NT2/D1 (cell line): ENCODE measurements at regions not wholly inside any gene's neighbourhood (a gene's known extent, or its start where the extent isn't known, plus 50 kb on each side); places are given as distances from the start of the nearest gene placed in this dataset.

Experiments
- DNase-seq: peaks from one replicate; pipeline ENCODE4 v3.0.0-alpha.2; 2011; ENCODE audit warnings: low read depth, low spot score
- H3K27me3 ChIP-seq: 2 replicates; pipeline ENCODE4 v1.6.0; 2011; ENCODE audit warnings: mild to moderate bottlenecking; ENCODE audit not compliant: insufficient read length, insufficient read depth
- H3K36me3 ChIP-seq: 2 replicates; pipeline ENCODE4 v1.6.1; 2011; ENCODE audit warnings: mild to moderate bottlenecking, low read length, mixed read lengths; ENCODE audit not compliant: insufficient read depth, insufficient read length
- H3K4me1 ChIP-seq: 2 replicates; pipeline ENCODE4 v1.5.1; 2011; ENCODE audit not compliant: insufficient read depth, insufficient read length
- H3K4me3 ChIP-seq: 2 replicates; pipeline ENCODE4 v1.5.1; 2011; ENCODE audit warnings: low read depth; ENCODE audit not compliant: insufficient read length
- H3K9ac ChIP-seq: 2 replicates; pipeline ENCODE4 v1.6.0; 2011; ENCODE audit warnings: low read depth; ENCODE audit not compliant: insufficient read length
- H3K9me3 ChIP-seq: 2 replicates; pipeline ENCODE4 v1.5.1; 2011; ENCODE audit warnings: mild to moderate bottlenecking, low read length; ENCODE audit not compliant: insufficient read depth
- SUZ12 ChIP-seq: IDR thresholded peaks from 2 replicates; pipeline ENCODE4 v1.6.1; 2011; ENCODE audit not compliant: insufficient read length, insufficient read depth; ENCODE audit errors: extremely low read depth
- YY1 ChIP-seq: IDR thresholded peaks from 2 replicates; pipeline ENCODE4 v1.6.1; 2011; ENCODE audit not compliant: insufficient read length, insufficient read depth
- ZNF274 ChIP-seq: IDR thresholded peaks from 2 replicates; pipeline ENCODE4 v1.6.1; 2011; ENCODE audit warnings: mild to moderate bottlenecking, low read depth, low read length

DNA sequence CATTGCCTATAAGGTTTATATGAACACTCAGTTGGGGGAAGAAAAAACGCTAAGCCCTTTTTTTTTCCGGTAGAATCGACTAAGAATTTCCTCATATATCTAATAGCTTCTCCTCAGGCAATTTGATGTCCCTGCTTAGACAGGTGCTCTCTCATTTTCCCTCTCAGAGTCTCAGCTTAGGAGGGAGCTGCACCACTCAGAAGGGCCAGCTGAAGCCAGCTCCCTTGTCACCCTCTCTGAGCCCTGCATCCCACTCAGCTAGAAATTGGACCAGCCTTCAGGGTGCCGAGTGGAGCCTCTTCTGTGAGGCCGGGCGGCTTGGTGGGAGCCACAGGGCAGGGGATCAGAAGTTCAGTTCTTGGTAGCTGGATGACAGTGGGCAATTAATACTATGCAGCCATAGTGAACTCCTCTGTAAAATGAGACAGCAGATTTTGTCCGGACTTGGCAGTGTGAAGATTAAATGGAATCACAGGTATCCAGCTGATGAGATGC, 368.5 kb downstream of the MAFB start:
- no peak for TF ChIP-seq ZNF274
- TF ChIP-seq SUZ12 = no peak
- no peak for TF ChIP-seq YY1
- no peaks in the 10 kb centered on the region for H3K27me3 ChIP-seq
- H3K36me3 ChIP-seq = no peaks in the 10 kb centered on the region
- no peak overlapping the region for H3K4me3 ChIP-seq
- no peaks in the 10 kb centered on the region for H3K9me3 ChIP-seq
- no peak for DNase-seq
- H3K4me1 ChIP-seq = no peaks in the 10 kb centered on the region
- no peak overlapping the region for H3K9ac ChIP-seq

DNA sequence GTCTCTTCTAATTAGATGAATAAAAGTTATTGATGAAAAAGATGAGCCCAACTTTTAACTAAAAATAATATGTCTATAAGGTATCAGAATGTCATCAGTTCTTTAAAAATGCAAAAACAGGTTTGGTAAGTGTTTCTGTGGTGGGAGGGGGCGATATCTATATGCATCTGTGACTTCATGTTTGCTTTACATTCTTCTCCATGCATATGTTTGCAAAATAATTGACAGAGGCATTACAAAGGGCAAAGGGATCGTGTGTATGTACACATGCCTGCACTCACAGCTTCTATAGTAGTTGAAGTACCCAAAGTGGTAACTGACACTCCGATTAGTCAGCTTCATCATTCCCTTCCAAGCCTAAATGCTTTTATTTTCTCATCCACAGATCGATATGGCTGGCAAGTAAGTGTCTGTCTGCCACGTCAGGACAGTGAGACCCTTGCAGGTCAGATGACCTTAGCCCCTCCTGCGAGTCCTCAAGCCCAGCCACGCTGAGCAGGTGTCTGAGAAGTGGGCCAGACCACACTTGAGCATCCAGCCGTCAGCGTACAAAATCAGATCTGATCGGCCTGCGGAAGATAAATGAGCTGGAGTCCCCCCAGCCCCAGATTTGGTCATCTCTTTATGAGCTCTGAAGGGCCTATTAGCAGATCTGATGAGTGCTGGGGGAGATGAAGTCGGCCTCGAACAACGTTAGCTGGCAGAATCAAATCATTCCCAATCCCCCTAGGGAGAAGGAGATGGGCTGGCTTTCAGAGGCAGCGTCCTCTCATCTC, 369.1 kb downstream of the MAFB start:
- H3K9me3 ChIP-seq = no peaks in the 10 kb centered on the region
- H3K36me3 ChIP-seq = no peaks in the 10 kb centered on the region
- no peak overlapping the region for H3K9ac ChIP-seq
- DNase-seq = no peak
- no peaks in the 10 kb centered on the region for H3K4me1 ChIP-seq
- no peaks in the 10 kb centered on the region for H3K27me3 ChIP-seq
- no peak for TF ChIP-seq SUZ12
- H3K4me3 ChIP-seq = no peak overlapping the region

DNA sequence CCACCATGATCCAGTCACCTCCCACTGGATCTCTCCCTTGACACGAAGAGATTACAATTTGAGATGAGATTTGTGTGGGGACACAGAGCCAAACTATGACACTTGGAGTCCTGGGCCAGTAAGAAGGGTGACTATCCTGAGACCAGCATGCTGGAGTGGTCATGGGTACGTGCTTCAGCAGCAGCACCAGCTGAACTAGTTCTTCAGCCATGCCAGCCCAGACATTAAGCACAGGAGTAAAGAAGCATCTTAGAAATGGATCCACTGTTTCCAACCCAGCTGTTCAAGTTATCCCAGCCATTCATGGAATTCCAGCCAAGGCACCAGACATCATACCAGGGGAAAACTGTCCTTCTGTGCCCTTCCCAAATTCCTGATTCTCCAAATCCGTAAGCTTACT, 370.0 kb downstream of the MAFB start:
- Histone ChIP-seq H3K4me1 (no peaks in the 10 kb centered on the region), H3K9me3 (no peaks in the 10 kb centered on the region), H3K9ac (no peak overlapping the region)

DNA sequence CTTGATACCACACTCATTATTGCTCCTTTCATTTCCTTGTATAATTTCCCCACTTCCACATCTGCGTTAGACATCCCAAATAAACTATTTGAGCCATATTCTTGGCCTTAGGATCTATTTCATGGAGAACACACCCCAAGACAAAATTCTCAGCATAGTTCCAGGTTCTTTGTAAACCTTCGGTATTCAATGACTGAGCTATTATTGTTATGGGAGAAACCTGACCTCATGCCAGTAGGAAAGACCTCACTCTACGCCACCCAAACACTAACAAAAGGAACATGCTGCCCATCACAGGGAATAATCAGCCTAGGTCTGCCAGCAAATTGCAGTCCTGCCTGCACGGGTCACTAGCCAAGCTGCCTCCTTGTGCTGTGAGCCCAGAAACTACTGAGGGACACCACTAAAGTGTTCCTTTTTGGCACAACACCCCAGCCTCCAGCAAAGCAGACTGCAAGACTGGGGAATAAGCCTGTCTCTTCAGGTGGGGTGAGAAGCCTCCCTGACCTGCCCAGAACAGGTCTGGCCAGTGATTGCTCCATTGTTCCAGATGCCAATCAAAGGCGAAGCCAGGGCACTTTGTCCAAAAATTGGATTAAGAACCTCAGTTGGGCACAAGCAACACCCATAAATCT, 371.8 kb downstream of the MAFB start:
- Histone ChIP-seq H3K36me3 (no peaks in the 10 kb centered on the region), H3K9ac (no peak overlapping the region), H3K4me1 (no peaks in the 10 kb centered on the region), H3K27me3 (no peaks in the 10 kb centered on the region), H3K9me3 (no peaks in the 10 kb centered on the region), H3K4me3 (no peak overlapping the region)
- TF ChIP-seq YY1 (no peak), ZNF274 (no peak), SUZ12 (no peak)
- no peak for DNase-seq

More for the DNA sequence above, 370.0 kb downstream of the MAFB start:
- DNase-seq = no peak
- Histone ChIP-seq H3K36me3 (no peaks in the 10 kb centered on the region), H3K4me3 (no peak overlapping the region), H3K27me3 (no peaks in the 10 kb centered on the region)
- no peak for TF ChIP-seq ZNF274

DNA sequence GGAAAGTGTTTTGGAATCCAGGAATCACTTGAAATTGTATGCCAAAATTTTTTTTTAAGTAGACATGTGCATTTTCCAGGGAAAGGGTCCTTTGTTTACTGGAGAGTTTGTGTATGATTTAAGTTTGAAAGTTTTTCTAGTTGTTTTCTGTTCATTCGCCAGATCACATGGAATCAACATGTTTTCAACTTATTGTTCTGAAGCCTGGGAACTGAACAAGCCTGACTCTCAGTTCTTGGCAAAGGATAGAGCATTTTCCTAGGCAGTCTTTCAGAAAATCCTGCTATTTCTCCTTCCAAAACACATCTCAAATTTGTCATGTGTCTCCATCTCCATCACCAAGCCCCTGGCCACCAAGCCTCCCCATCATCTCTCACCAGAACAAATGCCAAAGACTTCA, 374.8 kb downstream of the MAFB start:
- Histone ChIP-seq H3K27me3 (no peaks in the 10 kb centered on the region), H3K4me1 (no peaks in the 10 kb centered on the region), H3K36me3 (no peaks in the 10 kb centered on the region), H3K9ac (no peak overlapping the region), H3K4me3 (no peak overlapping the region), H3K9me3 (no peaks in the 10 kb centered on the region)
- DNase-seq = no peak
- TF ChIP-seq ZNF274 (no peak), SUZ12 (no peak), YY1 (no peak)

GRCh38 chr20:40313730-40314129, 375.3 kb downstream of the MAFB start:
- TF ChIP-seq ZNF274 (no peak), SUZ12 (no peak), YY1 (no peak)
- Histone ChIP-seq H3K36me3 (no peaks in the 10 kb centered on the region), H3K4me3 (no peak overlapping the region), H3K9ac (no peak overlapping the region), H3K9me3 (no peaks in the 10 kb centered on the region), H3K4me1 (no peaks in the 10 kb centered on the region), H3K27me3 (no peaks in the 10 kb centered on the region)
- DNase-seq = no peak

DNA sequence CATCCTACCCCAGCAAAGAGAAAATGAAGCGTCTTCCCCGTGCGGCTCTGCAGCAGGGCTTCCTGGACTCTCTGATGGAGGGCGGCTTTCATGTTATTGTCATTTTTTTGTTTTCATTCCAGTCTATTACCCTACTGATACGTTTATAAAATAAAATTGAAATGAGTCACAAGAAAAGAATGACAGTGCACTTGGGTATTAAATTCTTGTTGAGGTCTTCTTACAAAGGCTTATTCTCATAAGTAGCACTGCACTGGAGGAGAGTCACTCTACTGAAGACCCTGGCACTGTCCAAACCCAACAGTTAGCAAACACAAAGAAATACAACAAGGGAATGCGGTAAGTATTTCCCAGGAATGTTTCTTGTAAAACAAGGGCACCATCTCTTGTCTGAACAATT, 379.3 kb downstream of the MAFB start:
- DNase-seq = no peak
- Histone ChIP-seq H3K36me3 (no peaks in the 10 kb centered on the region), H3K9ac (no peak overlapping the region), H3K9me3 (no peaks in the 10 kb centered on the region), H3K27me3 (no peaks in the 10 kb centered on the region), H3K4me3 (no peak overlapping the region), H3K4me1 (no peaks in the 10 kb centered on the region)
- TF ChIP-seq ZNF274 (no peak), YY1 (no peak), SUZ12 (no peak)
